AG04450 (cell line): ENCODE measurements at regions not wholly inside any gene's neighbourhood (a gene's known extent, or its start where the extent isn't known, plus 50 kb on each side); places are given as distances from the start of the nearest gene placed in this dataset.

Source experiments
- CTCF ChIA-PET: fragments of 300-600, 350-600 bp; formaldehyde crosslinking; extraction: SDS; loops from one replicate; lab custom pipeline; 2022; ENCODE audit warnings: antibody characterized with exemption, inconsistent platforms; lab: Charles Lee
- POLR2A ChIA-PET: fragments of 350-600 bp; formaldehyde crosslinking; extraction: SDS; loops from one replicate; lab custom pipeline; 2021; ENCODE audit warnings: antibody characterized with exemption, inconsistent platforms; lab: Yijun Ruan, JAX
- DNase-seq: peaks from one replicate; pipeline ENCODE4 v3.0.0-alpha.2; 2011; ENCODE audit warnings: low read depth, low spot score
- H3K27ac ChIP-seq: one replicate; pipeline ENCODE4 v1.5.1; 2012; ENCODE audit warnings: low read depth, low read length, control low read depth
- H3K27me3 ChIP-seq: one replicate; pipeline ENCODE4 v1.6.0; 2012; ENCODE audit warnings: low read length; ENCODE audit not compliant: control insufficient read depth, insufficient read depth
- H3K4me3 ChIP-seq: 2 replicates; pipeline ENCODE4 v1.5.1; 2011; ENCODE audit warnings: mild to moderate bottlenecking, low read depth, low read length, control low read depth
- H3K9me3 ChIP-seq: 2 replicates; pipeline ENCODE4 v1.5.1; 2012; ENCODE audit warnings: low read length; ENCODE audit not compliant: control insufficient read depth, insufficient read depth
- TF ChIP-seq, protein P1 (sequence below): IDR thresholded peaks from 2 replicates; pipeline ENCODE4 v1.5.1; 2011; ENCODE audit warnings: low read depth, low read length, control low read depth, inconsistent platforms

- H3K4me3 ChIP-seq: no peak overlapping the region
- no peak for DNase-seq
- no peaks in the 10 kb centered on the region for H3K9me3 ChIP-seq
- no peak overlapping the region for H3K27ac ChIP-seq
- TF ChIP-seq, protein P1, sequence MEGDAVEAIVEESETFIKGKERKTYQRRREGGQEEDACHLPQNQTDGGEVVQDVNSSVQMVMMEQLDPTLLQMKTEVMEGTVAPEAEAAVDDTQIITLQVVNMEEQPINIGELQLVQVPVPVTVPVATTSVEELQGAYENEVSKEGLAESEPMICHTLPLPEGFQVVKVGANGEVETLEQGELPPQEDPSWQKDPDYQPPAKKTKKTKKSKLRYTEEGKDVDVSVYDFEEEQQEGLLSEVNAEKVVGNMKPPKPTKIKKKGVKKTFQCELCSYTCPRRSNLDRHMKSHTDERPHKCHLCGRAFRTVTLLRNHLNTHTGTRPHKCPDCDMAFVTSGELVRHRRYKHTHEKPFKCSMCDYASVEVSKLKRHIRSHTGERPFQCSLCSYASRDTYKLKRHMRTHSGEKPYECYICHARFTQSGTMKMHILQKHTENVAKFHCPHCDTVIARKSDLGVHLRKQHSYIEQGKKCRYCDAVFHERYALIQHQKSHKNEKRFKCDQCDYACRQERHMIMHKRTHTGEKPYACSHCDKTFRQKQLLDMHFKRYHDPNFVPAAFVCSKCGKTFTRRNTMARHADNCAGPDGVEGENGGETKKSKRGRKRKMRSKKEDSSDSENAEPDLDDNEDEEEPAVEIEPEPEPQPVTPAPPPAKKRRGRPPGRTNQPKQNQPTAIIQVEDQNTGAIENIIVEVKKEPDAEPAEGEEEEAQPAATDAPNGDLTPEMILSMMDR: no peak
- no peaks in the 10 kb centered on the region for H3K27me3 ChIP-seq
- ChIA-PET CTCF (no interaction called here), POLR2A (no interaction called here)
Observed at GRCh38 chr17:13407381-13407780, 194.3 kb downstream of the HS3ST3A1 start.

- Histone ChIP-seq H3K27me3 (no peaks in the 10 kb centered on the region), H3K9me3 (no peaks in the 10 kb centered on the region), H3K4me3 (no peak overlapping the region), H3K27ac (no peak overlapping the region)
- POLR2A ChIA-PET: no interaction called here
- CTCF ChIA-PET: no interaction called here
- TF ChIP-seq, protein P1: no peak
- no peak for DNase-seq
Observed at GRCh38 chr17:13405807-13406206, 195.9 kb downstream of the HS3ST3A1 start.

- ChIA-PET CTCF (no interaction called here), POLR2A (no interaction called here)
- no peak overlapping the region for H3K27ac ChIP-seq
Observed at GRCh38 chr17:13405080-13405479, 196.6 kb downstream of the HS3ST3A1 start.

GRCh38 chr17:13403982-13404946, 197.5 kb downstream of the HS3ST3A1 start:
- H3K4me3 ChIP-seq: no peak overlapping the region
- no peak overlapping the region for H3K27ac ChIP-seq
- no peaks in the 10 kb centered on the region for H3K9me3 ChIP-seq
- H3K27me3 ChIP-seq: no peaks in the 10 kb centered on the region
- TF ChIP-seq, protein P1: no peak
- POLR2A ChIA-PET: no interaction called here
- CTCF ChIA-PET: no interaction called here
- no peak for DNase-seq

More at GRCh38 chr17:13405080-13405479, 196.6 kb downstream of the HS3ST3A1 start:
- Histone ChIP-seq H3K4me3 (no peak overlapping the region), H3K9me3 (no peaks in the 10 kb centered on the region), H3K27me3 (no peaks in the 10 kb centered on the region)
- no peak for DNase-seq
- TF ChIP-seq, protein P1: no peak

- no peak for DNase-seq
- Histone ChIP-seq H3K4me3 (no peak overlapping the region), H3K9me3 (no peaks in the 10 kb centered on the region), H3K27me3 (no peaks in the 10 kb centered on the region), H3K27ac (no peak overlapping the region)
- TF ChIP-seq, protein P1: no peak
- POLR2A ChIA-PET: no interaction called here
- CTCF ChIA-PET: no interaction called here
Observed at GRCh38 chr17:13400491-13400890, 201.2 kb downstream of the HS3ST3A1 start.
